ENCODE measurements at regions not wholly inside any gene's neighbourhood (a gene's known extent, or its start where the extent isn't known, plus 50 kb on each side); places are given as distances from the start of the nearest gene placed in this dataset.

DNA sequence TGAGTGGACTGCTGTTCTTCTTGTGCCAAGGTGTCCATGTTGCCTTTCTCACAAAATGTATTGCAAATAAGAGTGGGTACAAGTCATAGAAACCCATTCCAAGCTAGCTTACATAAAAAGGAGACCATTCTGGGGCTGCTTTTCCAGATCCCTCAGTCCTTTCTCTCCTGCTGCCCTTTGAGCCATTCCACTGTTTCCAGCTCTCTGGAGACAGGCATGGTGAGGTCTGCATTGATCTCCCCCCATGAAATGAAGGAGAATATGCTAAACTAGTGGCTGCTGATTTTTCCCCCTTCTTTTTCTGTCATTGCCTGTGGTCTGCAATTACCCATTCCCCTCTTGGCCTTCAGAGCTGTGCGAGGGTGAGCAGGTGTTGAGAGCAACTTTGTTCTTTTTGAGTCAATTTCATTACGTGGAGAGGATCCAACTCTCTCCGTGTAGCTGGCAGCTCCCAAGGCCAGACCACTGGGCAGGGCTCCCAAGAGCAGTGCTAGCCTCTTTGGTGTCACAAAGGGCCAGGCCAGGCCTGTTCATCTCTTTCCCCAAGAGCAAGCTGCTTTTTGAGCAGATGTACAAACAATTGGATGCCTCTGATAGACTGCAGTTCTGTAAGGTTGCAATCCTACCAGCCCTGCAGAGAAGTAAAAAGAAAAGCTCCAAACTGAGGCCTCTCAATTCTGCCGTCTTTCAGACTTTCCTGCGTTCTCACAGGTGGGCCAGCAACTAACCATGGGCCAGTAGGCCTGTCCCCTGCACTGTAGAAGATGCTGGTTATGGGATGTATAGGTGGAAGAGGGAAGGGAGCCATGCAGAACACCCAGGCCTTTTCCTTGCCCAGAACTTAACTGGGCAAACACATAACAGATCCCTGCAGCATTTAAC is 96.1 kb upstream of the ARMC2 start:
- TF ChIP-seq, protein P1, sequence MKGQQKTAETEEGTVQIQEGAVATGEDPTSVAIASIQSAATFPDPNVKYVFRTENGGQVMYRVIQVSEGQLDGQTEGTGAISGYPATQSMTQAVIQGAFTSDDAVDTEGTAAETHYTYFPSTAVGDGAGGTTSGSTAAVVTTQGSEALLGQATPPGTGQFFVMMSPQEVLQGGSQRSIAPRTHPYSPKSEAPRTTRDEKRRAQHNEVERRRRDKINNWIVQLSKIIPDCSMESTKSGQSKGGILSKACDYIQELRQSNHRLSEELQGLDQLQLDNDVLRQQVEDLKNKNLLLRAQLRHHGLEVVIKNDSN (IDR thresholded peaks at IDR 0.05; ENCODE audit: borderline replicate concordance, low read depth): no peak
- TF ChIP-seq TAF1 (IDR thresholded peaks at IDR 0.05; ENCODE audit: borderline replicate concordance, low read depth, low read length) (no peak), RFX5 (IDR thresholded peaks at IDR 0.05; ENCODE audit: low read length) (no peak), RAD21 (IDR thresholded peaks at IDR 0.05; ENCODE audit: low read length) (no peak), EZH2phosphoT487 (IDR thresholded peaks at IDR 0.05; ENCODE audit: borderline replicate concordance, low read depth) (no peak)
- TF ChIP-seq, protein P2, sequence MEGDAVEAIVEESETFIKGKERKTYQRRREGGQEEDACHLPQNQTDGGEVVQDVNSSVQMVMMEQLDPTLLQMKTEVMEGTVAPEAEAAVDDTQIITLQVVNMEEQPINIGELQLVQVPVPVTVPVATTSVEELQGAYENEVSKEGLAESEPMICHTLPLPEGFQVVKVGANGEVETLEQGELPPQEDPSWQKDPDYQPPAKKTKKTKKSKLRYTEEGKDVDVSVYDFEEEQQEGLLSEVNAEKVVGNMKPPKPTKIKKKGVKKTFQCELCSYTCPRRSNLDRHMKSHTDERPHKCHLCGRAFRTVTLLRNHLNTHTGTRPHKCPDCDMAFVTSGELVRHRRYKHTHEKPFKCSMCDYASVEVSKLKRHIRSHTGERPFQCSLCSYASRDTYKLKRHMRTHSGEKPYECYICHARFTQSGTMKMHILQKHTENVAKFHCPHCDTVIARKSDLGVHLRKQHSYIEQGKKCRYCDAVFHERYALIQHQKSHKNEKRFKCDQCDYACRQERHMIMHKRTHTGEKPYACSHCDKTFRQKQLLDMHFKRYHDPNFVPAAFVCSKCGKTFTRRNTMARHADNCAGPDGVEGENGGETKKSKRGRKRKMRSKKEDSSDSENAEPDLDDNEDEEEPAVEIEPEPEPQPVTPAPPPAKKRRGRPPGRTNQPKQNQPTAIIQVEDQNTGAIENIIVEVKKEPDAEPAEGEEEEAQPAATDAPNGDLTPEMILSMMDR (IDR thresholded peaks at IDR 0.05): no peak
- TF ChIP-seq, protein P3, sequence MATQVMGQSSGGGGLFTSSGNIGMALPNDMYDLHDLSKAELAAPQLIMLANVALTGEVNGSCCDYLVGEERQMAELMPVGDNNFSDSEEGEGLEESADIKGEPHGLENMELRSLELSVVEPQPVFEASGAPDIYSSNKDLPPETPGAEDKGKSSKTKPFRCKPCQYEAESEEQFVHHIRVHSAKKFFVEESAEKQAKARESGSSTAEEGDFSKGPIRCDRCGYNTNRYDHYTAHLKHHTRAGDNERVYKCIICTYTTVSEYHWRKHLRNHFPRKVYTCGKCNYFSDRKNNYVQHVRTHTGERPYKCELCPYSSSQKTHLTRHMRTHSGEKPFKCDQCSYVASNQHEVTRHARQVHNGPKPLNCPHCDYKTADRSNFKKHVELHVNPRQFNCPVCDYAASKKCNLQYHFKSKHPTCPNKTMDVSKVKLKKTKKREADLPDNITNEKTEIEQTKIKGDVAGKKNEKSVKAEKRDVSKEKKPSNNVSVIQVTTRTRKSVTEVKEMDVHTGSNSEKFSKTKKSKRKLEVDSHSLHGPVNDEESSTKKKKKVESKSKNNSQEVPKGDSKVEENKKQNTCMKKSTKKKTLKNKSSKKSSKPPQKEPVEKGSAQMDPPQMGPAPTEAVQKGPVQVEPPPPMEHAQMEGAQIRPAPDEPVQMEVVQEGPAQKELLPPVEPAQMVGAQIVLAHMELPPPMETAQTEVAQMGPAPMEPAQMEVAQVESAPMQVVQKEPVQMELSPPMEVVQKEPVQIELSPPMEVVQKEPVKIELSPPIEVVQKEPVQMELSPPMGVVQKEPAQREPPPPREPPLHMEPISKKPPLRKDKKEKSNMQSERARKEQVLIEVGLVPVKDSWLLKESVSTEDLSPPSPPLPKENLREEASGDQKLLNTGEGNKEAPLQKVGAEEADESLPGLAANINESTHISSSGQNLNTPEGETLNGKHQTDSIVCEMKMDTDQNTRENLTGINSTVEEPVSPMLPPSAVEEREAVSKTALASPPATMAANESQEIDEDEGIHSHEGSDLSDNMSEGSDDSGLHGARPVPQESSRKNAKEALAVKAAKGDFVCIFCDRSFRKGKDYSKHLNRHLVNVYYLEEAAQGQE (IDR thresholded peaks at IDR 0.05; ENCODE audit: low read depth, low read length): no peak
- TF ChIP-seq, protein P4, sequence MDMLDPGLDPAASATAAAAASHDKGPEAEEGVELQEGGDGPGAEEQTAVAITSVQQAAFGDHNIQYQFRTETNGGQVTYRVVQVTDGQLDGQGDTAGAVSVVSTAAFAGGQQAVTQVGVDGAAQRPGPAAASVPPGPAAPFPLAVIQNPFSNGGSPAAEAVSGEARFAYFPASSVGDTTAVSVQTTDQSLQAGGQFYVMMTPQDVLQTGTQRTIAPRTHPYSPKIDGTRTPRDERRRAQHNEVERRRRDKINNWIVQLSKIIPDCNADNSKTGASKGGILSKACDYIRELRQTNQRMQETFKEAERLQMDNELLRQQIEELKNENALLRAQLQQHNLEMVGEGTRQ (IDR thresholded peaks at IDR 0.05; ENCODE audit: borderline replicate concordance, low read depth, low read length): no peak
